ENCODE measurements at regions not wholly inside any gene's neighbourhood (a gene's known extent, or its start where the extent isn't known, plus 50 kb on each side); places are given as distances from the start of the nearest gene placed in this dataset.
A peak's percentile ranks its signal among the peaks of the same experiment; 100 is the strongest.

DNA sequence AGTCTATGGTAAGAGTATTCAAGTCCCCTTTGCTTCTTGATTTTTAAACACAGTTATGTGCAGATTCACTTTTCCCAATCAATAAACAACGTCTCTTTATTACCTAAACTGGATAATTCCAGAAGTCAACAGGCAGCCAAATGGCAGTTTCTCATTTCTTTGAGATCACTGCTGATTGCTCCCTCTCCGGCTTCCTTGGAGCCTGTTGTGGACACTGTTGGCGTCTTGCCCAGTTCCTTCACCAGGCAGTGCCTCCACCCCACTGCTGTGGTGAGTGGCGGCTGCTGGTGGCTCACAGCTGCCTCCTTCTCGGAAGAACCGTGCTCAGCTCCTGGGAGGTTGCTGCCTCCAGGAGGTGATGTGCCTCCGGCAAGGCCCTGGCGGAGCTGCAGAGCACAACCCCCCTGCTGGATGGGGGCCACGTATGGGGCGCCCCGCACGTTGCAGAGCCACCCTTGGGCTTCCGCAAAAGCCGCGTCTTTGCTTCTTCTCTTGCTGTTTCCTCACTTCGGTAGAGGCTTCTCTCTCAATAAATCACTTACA is 105.1 kb upstream of the CNKSR3 start:
- TF ChIP-seq CTCF (IDR thresholded peaks at IDR 0.05) (no peak), SMC3 (IDR thresholded peaks at IDR 0.05) (peak; percentile 48; the same call in 2 of the 3 replicates), MYC (IDR thresholded peaks at IDR 0.05; ENCODE audit: borderline replicate concordance, low read length) (no peak), ELK1 (IDR thresholded peaks at IDR 0.05; ENCODE audit: low read depth, low read length) (no peak), PHF8 (IDR thresholded peaks at IDR 0.05; ENCODE audit: borderline replicate concordance, low read depth) (no peak), POLR2A (IDR thresholded peaks at IDR 0.05; ENCODE audit: low read length) (no peak), CEBPB (IDR thresholded peaks at IDR 0.05) (no peak), CHD2 (IDR thresholded peaks at IDR 0.05; ENCODE audit: low read length, partially characterized antibody) (no peak), E2F6 (IDR thresholded peaks at IDR 0.05; ENCODE audit: borderline replicate concordance, low read depth) (no peak), JUN (IDR thresholded peaks at IDR 0.05) (no peak)

All from A549 (cell line).